HG03139 (cell line): ENCODE measurements at regions not wholly inside any gene's neighbourhood (a gene's known extent, or its start where the extent isn't known, plus 50 kb on each side); places are given as distances from the start of the nearest gene placed in this dataset.

Source experiments
- ATAC-seq: cut with Tn5 transposase; IDR thresholded peaks from one replicate; pipeline ENCODE4 v1.9.1; 2021; ENCODE audit not compliant: unreplicated experiment

DNA sequence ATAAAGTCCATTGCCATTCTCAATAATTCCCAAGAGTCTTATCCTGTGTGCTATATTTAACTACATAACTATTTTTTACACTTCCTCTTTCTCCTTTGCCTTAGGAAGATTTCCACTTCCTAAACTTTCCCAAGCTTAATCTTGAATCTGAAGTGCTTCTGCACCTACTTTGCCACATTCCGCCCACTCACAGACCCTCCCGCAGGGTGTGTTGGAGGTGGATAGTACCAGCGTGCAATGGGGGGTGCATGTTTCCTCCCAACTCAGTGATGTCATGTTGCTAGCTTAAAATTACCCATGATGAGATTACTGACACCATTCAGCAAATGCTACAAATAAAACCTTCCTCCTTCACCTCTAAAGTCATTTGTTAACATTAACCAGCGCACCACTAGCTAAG lies 460.2 kb downstream of the NR2F1-AS1 start:
- no peak for ATAC-seq

DNA sequence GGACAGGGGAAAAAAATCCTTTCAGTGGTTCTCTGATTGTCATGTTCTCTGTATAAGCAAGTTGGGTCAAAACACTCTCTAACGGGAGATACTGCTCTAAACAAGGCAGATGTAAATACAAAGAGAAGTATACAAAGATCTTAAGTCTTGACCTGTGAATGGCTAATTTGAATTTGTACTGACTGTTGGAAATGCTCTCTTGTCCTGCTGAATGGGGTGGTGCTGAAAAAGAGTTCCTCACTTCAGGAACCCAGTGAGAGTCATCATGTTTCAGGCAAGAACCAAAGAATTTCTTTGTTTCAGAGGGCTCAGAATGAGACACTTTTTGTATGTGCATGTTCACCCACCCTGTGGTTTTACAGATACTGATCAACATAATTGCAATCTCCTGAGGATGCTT lies 461.0 kb downstream of the NR2F1-AS1 start:
- no peak for ATAC-seq

DNA sequence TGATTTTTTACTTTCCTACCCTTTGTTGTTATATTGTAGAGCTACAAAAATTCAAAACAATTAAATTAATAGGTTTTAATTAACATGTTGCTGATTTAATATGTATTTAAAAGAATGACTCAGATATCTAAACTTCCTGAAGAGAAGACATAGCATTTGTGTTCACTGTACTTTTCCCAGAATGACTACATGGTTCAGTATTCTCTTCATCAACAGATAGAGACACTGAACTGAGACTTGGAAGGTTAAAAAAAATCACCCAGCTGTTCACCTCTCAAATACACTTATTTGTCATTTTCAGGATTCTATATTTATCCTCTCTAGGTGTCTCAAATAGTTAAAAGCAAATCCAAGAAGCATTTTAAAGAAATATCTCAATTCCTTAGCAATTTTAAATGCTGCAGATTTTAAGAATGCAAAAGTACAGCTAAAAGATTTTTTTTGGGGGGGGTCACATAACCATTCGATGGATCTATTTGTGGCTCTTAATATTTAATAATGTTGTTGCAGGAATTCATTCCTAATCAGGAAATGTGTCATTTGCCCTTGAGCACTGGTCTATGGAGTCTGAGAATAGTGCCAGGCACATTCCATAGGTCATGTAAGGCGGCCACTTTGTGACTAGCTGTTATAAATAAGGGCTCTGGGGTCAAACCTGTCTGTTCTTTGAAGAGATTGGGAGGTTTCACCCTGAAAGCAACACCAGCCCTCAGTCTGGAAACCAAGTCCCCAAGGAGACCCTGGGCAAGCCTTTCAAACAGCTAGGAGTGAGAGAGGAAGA lies 463.1 kb downstream of the NR2F1-AS1 start:
- no peak for ATAC-seq

DNA sequence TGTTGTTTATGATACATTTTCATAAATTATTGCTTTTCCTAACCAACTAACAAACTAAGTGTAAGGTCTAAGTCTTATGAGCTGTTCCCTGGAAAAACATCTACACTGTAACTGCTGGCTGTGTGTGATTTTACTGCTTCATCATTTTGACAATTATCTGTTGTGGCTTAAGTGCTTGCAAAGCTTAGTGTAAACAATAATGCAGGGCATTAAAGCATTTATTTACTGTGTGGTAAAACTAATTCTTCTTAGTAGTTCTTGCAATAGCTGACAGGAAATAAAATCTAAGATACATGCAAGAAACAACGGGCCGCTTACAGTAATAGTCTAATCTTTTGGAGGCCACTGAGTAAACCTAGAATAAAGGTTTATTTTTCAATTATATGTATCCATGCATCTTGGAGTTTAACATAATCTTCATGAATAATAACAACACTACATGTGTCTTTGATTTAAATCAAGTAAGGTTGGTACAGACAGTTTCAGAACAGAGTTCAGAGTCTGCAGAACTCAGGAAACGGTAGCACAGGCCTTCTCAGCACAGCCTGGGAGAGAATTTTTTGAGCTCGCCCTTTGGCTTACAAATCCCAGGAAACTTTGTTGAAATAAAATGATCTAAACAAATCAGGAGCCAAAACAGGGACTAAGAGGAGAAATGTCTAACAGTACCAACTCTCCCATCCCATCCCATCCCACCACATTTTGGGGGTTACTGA lies 473.1 kb downstream of the NR2F1-AS1 start:
- ATAC-seq = no peak

DNA sequence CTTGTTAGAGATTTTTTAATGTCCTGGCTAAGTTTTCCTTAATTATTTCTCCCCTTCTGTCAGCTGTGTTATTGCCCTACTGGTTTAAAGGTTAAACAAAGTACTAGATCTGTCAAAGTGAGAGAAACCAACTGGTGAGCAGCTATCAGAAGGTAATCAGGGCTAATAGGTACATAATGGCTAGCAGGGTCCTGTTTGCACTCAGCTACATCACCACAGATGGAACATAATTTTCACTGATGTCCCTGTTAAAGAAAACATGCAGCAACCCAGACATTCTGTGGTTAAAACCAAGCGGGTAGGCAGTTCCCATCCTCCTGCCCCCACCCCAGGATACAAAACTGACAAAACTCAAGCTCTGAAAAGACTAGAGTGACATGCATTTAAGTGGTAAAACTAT lies 473.9 kb downstream of the NR2F1-AS1 start:
- ATAC-seq = no peak

DNA sequence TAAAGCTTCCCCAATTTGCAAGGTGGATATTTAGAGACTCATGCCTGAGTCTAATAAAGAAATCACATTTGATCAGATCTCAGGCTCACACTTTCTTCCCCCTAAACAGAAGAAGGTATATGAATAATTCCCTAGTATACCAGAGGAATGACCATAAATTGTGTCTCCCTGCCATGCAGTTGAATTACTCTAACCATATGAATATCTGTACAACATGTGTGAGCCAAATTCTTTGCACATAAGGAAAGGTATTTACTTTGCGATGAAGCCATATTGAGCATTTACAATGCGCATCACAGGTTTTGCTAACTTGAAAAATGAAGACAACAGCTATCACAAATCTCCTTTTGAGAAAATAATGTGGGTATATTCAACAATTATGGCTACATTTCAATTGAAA lies 479.4 kb downstream of the NR2F1-AS1 start:
- no peak for ATAC-seq

DNA sequence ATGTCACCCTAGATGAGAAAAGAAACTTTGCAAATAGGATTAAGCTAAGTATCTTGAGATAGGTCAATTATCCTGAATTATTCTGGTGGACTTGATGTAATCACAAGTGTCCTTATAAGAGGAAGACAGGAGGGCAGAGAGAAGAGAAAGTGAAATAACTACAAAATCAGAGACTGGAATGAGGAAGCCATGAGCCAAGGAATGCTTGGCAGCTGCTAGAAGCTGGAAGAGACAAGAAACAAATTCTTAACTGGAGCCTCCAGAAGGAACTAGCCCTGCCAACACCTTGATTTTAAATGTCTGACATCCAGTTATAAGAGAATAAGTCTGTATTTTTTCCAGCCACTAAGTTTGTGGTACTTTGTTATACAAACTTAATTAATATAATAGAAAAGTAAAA lies 480.0 kb downstream of the NR2F1-AS1 start:
- no peak for ATAC-seq

DNA sequence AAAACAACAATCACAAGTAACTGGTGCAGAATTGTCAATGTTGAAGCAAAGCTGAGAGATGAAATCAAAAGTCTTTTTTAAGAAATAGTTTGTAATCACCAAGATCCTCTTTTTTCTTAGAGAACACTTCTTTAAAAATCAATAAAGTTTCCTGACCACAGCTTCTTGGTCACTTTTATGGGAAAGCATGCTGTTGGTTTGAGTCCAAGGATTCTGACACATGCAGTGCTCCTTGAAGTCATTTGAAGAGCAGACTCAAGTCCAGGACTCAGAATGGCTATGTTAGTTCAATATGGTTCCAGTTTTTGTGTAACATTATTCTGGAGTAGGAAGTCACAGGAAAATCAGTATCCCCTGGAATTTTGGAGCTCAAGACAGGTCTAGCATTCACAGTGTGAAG lies 480.6 kb downstream of the NR2F1-AS1 start:
- ATAC-seq = no peak

DNA sequence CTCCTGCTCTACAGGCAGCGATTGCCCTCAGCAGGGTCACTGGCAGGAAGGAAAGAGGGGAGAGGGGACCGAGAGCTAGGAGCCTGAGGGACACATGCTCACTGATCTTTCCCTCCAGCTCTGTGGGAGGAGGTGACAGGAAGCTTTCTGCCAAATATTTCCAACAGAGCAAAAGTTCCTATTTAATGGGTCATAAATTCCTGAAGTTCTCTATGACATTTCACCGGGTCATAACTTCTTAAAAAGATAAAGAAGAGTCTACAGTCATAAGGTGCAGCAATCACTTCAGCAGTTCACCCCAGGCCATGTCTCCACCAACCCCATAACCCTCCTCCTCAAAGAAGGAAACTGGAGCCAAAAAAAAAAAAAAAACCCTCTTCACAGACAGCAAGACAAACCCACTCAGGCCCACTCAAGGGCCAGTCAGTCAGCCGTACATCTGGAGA lies 481.1 kb downstream of the NR2F1-AS1 start:
- no peak for ATAC-seq

DNA sequence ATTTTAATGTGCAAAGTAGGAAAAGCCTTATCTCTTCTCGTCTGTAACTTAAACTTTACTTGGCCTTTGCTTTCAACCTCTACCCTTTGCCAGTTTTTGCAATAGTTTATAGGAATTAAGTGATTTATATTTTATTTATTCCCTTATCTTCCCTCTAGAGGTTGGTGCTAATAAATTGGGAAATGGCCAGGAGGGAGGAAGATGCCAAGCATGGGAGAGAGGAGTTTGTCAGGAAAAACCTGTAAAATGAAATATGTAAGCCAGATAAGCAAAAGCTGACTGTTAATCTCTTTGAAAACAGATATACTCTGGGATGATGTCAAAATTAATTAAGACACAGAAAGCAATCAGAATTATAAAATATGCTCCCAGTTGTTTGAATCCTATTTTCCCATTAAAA lies 484.5 kb downstream of the NR2F1-AS1 start:
- no peak for ATAC-seq

DNA sequence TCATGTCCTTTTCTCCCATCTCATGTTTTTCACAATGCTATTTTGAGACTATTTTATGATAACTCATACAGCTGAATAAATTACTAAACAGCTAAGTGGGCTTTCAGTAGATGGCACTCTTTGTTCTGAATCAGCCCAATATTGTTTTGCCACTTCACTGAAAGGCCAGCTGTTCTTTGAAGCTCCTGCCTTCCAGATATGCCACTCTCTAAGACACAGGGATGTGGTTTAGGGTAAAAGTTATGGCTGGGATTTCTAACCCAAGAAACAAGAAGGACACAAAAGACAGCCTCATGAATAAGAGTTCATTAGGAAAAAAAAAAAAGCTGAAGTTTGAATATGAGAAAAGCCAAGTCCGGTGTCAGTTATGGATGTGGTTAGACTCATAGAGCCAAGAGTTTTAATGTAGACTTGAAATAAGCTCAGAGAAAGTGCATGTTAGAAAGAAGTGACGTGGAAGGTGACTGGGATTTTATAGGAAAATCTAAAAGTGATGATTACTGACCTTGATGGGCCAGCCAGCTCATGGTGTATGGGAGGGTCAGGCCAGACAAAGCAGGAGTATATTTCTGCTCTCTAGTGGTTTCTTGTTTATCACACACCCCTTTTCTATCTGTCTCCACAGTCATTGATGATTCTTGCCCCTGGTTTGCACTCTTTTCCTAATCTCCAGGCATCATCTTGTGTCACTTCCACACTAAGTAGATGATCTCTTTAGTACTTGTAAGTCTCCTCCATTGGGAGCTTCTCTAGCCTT lies 488.5 kb downstream of the NR2F1-AS1 start:
- ATAC-seq = no peak

DNA sequence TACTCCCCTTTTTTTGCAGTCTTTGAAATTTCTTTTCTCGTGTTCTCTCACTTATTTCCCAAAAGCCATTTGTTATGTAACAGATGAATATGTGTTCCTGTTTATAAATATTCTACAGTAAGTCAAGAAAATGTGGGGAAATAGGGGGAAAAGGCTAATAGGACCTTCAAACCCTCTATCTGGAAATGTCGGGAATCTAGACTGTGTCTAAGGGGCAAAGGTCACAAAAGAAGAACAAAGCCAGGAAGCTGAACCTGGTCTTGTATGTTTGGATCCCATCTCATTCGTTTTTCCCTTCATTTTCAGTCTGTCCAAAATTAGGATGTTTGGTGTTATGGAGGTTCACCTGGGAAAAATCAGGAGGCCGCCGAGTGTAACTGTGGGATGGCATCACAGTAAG lies 490.3 kb downstream of the NR2F1-AS1 start:
- ATAC-seq = no peak

DNA sequence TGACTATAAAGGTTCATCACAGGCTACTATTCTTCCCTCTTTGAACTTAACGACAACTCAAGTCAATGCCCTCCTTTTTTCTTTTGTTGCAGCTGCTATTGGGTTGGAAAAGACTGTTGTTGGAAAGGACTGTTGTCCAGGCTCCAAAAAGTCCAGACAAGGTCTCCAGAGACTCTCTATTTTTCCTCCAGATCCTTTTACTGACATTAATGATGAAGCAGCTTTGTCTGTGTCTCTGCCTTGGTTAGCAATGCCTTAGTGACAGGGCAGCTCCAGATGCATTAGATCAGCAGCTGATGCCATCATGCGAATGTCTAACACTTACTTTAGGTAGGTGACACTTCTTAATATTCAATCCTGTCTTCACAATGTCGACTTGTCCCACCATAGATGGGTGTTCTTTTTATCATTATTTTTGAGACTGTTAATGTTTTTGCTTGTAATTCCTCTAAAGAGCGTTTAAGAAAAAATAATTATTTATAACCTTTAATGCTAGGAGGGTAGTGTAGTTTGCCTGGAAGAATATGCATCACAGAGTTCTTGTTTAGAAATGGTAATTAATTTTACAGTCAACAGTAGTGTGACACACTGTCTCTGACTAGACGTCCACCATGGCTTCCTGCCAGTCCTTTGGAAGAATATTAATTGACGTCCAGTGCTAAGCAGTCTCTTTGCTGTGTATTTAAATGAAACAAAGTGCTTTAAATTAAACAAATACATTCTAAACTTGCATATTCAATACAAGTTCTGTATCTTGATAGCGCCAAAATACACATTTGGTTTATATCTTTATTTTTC lies 492.2 kb downstream of the NR2F1-AS1 start:
- no peak for ATAC-seq

DNA sequence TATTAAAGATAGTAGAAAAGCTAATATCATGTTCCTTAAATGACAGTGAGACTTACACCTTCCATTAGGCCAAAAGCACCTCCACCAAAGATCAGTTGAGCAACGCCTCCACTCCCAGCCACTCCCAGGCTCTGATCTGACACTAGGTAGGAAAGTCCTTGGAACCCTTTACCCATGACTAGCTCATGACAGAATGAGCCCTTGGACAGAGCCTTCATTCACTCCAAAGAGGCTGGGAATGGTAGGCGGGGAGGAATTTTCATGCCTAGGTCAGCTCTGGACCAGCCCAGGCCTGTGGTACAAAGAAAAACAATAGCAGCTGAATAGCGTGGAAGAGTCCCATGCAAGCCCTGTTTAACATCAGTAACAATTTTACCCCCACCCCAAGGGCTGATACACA lies 493.7 kb downstream of the NR2F1-AS1 start:
- ATAC-seq = no peak

DNA sequence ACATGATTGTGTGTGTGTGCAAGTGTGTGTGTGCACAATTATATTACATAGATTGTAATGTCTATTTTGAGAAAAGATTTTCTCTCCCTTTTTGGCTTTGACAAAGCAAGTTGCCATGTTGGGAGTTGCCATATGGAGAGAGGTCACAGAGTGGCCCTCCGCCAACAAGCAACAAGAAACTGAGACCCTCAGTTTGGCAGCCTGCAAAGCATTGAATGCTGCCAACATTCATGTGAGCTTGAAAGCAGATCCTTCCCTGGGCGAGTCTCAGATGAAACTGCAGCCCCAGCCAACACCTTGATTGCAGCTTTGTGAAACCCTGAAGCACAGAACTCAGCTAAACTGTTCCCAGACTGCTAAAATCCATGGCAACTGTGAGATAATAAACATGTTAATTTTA lies 498.0 kb downstream of the NR2F1-AS1 start:
- no peak for ATAC-seq

DNA sequence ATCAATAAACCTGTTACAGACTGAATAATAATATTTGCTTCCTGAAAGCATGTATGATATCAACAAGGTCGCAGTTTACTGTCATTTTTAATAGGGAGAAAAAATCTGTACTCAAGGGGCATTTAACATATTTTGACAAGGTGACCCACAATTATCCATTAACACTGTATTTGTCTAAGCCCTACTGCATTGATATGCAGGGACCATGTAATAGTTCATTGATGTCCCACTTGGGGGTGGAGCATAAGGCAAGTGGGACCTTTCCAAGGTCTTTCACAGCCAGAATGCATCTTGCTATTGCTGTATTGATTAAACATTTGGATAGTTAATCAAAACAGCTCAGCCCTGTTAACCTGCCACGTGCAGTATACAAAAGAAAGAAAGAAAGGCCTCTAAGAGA lies 502.0 kb downstream of the NR2F1-AS1 start:
- ATAC-seq = no peak

DNA sequence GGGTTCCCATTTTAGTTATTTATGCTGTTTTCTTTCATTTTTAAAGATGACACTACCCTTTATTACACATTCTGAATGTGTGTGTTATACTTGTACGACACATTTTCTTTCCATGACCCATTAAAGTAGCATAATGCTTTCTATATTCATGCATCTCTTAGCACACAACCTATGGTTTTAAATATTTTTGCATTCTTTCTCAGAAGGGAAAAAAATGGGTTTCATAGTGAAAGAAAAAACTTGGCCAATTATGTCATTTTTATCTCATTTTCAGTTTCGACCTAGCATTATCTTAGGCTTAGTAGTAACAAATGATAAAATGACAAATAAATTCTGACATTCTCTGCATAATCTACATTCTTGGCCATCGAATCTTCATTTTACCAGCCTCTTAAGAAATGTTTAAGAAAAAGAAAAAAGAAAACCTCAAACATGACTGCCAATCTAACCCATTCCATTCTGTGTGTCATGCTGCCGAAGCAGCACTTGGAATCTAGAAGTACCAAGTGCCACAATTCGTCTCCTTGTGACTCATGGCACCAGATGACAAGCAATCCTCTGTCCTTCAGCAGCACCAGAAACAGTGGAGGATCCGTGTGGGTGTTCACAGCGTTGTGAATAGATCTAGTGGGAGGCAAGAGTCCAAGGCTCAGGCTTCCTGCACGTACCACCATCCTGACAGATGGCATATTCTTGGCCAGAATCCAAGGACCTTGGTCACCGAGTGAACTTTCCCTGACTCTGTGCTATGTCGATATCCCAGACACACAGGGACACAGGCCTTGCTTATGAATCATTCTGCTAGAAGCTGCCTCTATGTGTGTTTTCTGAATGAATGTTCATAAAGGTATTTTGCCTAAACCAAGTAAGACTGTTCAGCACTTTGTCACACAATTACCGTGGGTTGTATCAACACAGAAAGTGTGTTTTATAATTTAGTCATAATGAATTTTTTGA lies 502.7 kb downstream of the NR2F1-AS1 start:
- ATAC-seq = peak; percentile 48

DNA sequence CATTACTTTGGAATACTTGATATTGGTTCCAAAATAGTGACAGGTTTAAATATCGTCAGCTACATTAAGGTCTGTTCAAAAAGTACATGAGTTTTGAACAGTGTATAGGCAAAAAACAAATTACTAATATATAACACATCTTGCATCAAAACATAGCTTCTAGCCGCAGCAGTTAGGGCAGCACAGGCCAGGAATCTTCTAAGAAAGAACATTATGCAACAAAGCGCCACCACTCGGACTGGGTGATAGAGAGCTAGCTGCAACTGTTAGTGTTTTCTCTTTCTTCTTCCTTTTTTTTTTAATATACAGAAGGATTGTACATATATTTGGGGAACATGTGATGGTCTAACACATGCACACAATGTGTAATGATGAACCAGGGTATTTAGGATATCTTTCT lies 504.5 kb downstream of the NR2F1-AS1 start:
- ATAC-seq = no peak

DNA sequence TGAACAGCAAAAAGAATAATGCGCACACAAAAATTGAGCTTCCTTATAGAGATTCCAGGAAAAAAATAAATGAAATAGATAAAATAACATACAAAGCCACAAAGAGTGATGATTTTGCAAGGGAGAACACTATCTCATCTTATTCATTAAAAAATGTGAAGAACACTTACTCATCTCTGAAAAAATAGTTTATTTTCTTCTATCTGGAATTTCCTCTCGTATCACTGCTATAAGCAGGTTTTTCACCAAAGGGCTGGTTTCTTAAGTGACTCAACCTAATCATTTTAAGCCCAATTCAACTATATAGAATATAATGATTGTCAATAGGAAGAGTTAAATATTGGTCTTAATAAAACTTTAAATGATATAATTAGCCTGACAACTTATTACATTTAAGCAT lies 504.9 kb downstream of the NR2F1-AS1 start:
- no peak for ATAC-seq

DNA sequence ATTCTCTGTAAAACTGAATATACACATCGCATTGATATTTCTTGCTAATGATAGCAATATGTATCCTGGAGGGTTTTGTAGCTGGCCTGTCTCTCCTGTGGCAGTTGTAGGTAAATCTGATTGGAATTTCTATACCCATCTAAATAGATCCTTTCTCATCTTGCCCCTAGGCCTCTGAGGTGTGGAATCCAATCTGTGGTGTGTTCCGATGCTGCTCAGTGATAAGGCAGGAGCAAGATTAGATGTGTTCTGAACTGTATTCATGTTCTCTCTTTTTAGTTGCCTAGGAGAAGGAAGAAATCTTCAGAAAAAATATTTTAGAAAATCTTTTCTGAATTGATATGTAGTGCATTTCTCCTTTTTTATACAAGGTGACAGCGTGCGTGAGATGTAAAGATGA lies 507.5 kb downstream of the NR2F1-AS1 start:
- no peak for ATAC-seq
